GM18508 (cell line): ENCODE measurements at regions not wholly inside any gene's neighbourhood (a gene's known extent, or its start where the extent isn't known, plus 50 kb on each side); places are given as distances from the start of the nearest gene placed in this dataset.

Source experiments
- ATAC-seq: cut with Tn5 transposase; IDR thresholded peaks from one replicate; pipeline ENCODE4 v1.9.1; 2021; ENCODE audit warnings: moderate number of reproducible peaks; ENCODE audit not compliant: insufficient read depth, unreplicated experiment

GRCh38 chr10:2165771-2166460 is 428.6 kb upstream of the ADARB2 start:
- no peak for ATAC-seq

- ATAC-seq, result no peak
Observed at GRCh38 chr10:2150288-2150687, 413.0 kb upstream of the ADARB2 start.

- ATAC-seq, result no peak
Observed at GRCh38 chr10:2145926-2146478, 408.7 kb upstream of the ADARB2 start.

GRCh38 chr10:2145491-2145890 is 408.2 kb upstream of the ADARB2 start:
- ATAC-seq, result no peak

- ATAC-seq, result no peak
Observed at GRCh38 chr10:2144584-2144983, 407.3 kb upstream of the ADARB2 start.

- ATAC-seq, result no peak
Observed at GRCh38 chr10:2143213-2143835, 406.0 kb upstream of the ADARB2 start.

- no peak for ATAC-seq
Observed at GRCh38 chr10:2139746-2140145, 402.4 kb upstream of the ADARB2 start.

GRCh38 chr10:2137549-2138174 is 400.3 kb upstream of the ADARB2 start:
- no peak for ATAC-seq

- ATAC-seq, result no peak
Observed at GRCh38 chr10:2130705-2131305, 393.5 kb upstream of the ADARB2 start.

GRCh38 chr10:2128991-2129390 is 391.7 kb upstream of the ADARB2 start:
- ATAC-seq, result no peak

GRCh38 chr10:2124135-2124534 is 386.8 kb upstream of the ADARB2 start:
- no peak for ATAC-seq

GRCh38 chr10:2122431-2123124 is 385.3 kb upstream of the ADARB2 start:
- no peak for ATAC-seq

- no peak for ATAC-seq
Observed at GRCh38 chr10:2121929-2122328, 384.6 kb upstream of the ADARB2 start.

- ATAC-seq, result no peak
Observed at GRCh38 chr10:2121315-2121714, 384.0 kb upstream of the ADARB2 start.

- no peak for ATAC-seq
Observed at GRCh38 chr10:2120746-2121145, 383.4 kb upstream of the ADARB2 start.

GRCh38 chr10:2119316-2119715 is 382.0 kb upstream of the ADARB2 start:
- no peak for ATAC-seq

- ATAC-seq, result no peak
Observed at GRCh38 chr10:2118201-2118600, 380.9 kb upstream of the ADARB2 start.

- ATAC-seq, result no peak
Observed at GRCh38 chr10:2117641-2118040, 380.3 kb upstream of the ADARB2 start.

GRCh38 chr10:2111965-2112364 is 374.6 kb upstream of the ADARB2 start:
- ATAC-seq, result no peak

- ATAC-seq, result no peak
Observed at GRCh38 chr10:2108496-2108895, 371.2 kb upstream of the ADARB2 start.
